HG03457 (cell line): ENCODE measurements at regions not wholly inside any gene's neighbourhood (a gene's known extent, or its start where the extent isn't known, plus 50 kb on each side); places are given as distances from the start of the nearest gene placed in this dataset.

ENCODE experiments used
- ATAC-seq: cut with Tn5 transposase; IDR thresholded peaks from one replicate; pipeline ENCODE4 v1.9.1; 2021; ENCODE audit warnings: moderate number of reproducible peaks; ENCODE audit not compliant: unreplicated experiment

GRCh38 chr10:2981361-2981801 is 86.0 kb upstream of the PFKP start:
- no peak for ATAC-seq

GRCh38 chr10:2980791-2981360 is 86.5 kb upstream of the PFKP start:
- ATAC-seq: peak; percentile 58

- no peak for ATAC-seq
These were observed 87.2 kb upstream of the PFKP start for GRCh38 chr10:2980116-2980515.

- no peak for ATAC-seq
These were observed 88.0 kb upstream of the PFKP start for GRCh38 chr10:2979306-2979705.

- ATAC-seq: no peak
These were observed 88.6 kb upstream of the PFKP start for GRCh38 chr10:2978574-2979273.

- ATAC-seq: no peak
These were observed 89.2 kb upstream of the PFKP start for GRCh38 chr10:2978111-2978510.

GRCh38 chr10:2974503-2975207 is 92.7 kb upstream of the PFKP start:
- no peak for ATAC-seq

- no peak for ATAC-seq
These were observed 93.3 kb upstream of the PFKP start for GRCh38 chr10:2974083-2974482.

- ATAC-seq: no peak
These were observed 94.5 kb upstream of the PFKP start for GRCh38 chr10:2972810-2973209.

- no peak for ATAC-seq
These were observed 95.1 kb upstream of the PFKP start for GRCh38 chr10:2972216-2972615.

- no peak for ATAC-seq
These were observed 97.0 kb upstream of the PFKP start for GRCh38 chr10:2970190-2970823.

- no peak for ATAC-seq
These were observed 98.8 kb upstream of the PFKP start for GRCh38 chr10:2968401-2969058.

GRCh38 chr10:2966134-2966533 is 101.2 kb upstream of the PFKP start:
- no peak for ATAC-seq

GRCh38 chr10:2964632-2965296 is 102.6 kb upstream of the PFKP start:
- no peak for ATAC-seq

GRCh38 chr10:2963889-2964631 is 103.3 kb upstream of the PFKP start:
- ATAC-seq: no peak

- ATAC-seq: no peak
These were observed 105.2 kb upstream of the PFKP start for GRCh38 chr10:2962194-2962593.

GRCh38 chr10:2958659-2959058 is 108.7 kb upstream of the PFKP start:
- ATAC-seq: no peak

- no peak for ATAC-seq
These were observed 109.6 kb upstream of the PFKP start for GRCh38 chr10:2957785-2958184.

GRCh38 chr10:2955064-2955463 is 112.3 kb upstream of the PFKP start:
- ATAC-seq: no peak

GRCh38 chr10:2953495-2953894 is 113.9 kb upstream of the PFKP start:
- ATAC-seq: no peak
